Lower lobe of right lung (tissue), 2 donors: ENCODE measurements at regions not wholly inside any gene's neighbourhood (a gene's known extent, or its start where the extent isn't known, plus 50 kb on each side); places are given as distances from the start of the nearest gene placed in this dataset.

ENCODE experiments used
- ATAC-seq, 2 donors: fragments of 200-7000 bp; cut with Tn5 transposase; one replicate each; pipeline ENCODE4 v1.9.1; 2020 to 2022; ENCODE audit warnings: mild to moderate bottlenecking in 2 of 2, moderate library complexity in 2 of 2
- DNase-seq: peaks from one replicate; pipeline ENCODE4 v3.0.0-alpha.2; 2020
- H3K27ac ChIP-seq: fragments of 200-600 bp; one replicate; pipeline ENCODE4 v1.8.0; 2022
- H3K27me3 ChIP-seq: fragments of 200-600 bp; one replicate; pipeline ENCODE4 v1.8.0; 2022; ENCODE audit warnings: low read depth
- H3K36me3 ChIP-seq: fragments of 200-600 bp; one replicate; pipeline ENCODE4 v1.8.0; 2022; ENCODE audit warnings: mild to moderate bottlenecking
- H3K4me1 ChIP-seq: fragments of 200-600 bp; one replicate; pipeline ENCODE4 v1.8.0; 2022
- H3K4me3 ChIP-seq: fragments of 200-600 bp; one replicate; pipeline ENCODE4 v1.8.0; 2022; ENCODE audit warnings: mild to moderate bottlenecking
- H3K9me3 ChIP-seq: fragments of 200-600 bp; one replicate; pipeline ENCODE4 v1.8.0; 2022
- intact Hi-C: fragments of 100-400 bp; cut with DNase I; formaldehyde crosslinking; loops from one replicate; pipeline ENCODE4 v1.11.0; 2022
- TF ChIP-seq, protein P1 (sequence below): fragments of 200-600 bp; IDR thresholded peaks from one replicate; pipeline ENCODE4 v1.8.0; 2022; ENCODE audit warnings: antibody characterized with exemption, mild to moderate bottlenecking
- donor health status: DM: no; HTN: yes; CAD: no; lungs with severe emphysema.

- no peak overlapping the region for H3K27ac ChIP-seq
- ATAC-seq (peak in 1 of 2 donors; percentile 21), DNase-seq (no peak)
- intact Hi-C loops, result no loop called here
- no peak overlapping the region for H3K4me3 ChIP-seq
- no peaks in the 10 kb centered on the region for H3K4me1 ChIP-seq
- no peaks in the 10 kb centered on the region for H3K27me3 ChIP-seq
- TF ChIP-seq, protein P1, sequence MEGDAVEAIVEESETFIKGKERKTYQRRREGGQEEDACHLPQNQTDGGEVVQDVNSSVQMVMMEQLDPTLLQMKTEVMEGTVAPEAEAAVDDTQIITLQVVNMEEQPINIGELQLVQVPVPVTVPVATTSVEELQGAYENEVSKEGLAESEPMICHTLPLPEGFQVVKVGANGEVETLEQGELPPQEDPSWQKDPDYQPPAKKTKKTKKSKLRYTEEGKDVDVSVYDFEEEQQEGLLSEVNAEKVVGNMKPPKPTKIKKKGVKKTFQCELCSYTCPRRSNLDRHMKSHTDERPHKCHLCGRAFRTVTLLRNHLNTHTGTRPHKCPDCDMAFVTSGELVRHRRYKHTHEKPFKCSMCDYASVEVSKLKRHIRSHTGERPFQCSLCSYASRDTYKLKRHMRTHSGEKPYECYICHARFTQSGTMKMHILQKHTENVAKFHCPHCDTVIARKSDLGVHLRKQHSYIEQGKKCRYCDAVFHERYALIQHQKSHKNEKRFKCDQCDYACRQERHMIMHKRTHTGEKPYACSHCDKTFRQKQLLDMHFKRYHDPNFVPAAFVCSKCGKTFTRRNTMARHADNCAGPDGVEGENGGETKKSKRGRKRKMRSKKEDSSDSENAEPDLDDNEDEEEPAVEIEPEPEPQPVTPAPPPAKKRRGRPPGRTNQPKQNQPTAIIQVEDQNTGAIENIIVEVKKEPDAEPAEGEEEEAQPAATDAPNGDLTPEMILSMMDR, result no peak
- no peaks in the 10 kb centered on the region for H3K36me3 ChIP-seq
- no peaks in the 10 kb centered on the region for H3K9me3 ChIP-seq
Measured at GRCh38 chr7:91656541-91657482, 223.7 kb downstream of the MTERF1 start.

- Histone ChIP-seq H3K4me3 (no peak overlapping the region), H3K27ac (no peak overlapping the region), H3K4me1 (no peaks in the 10 kb centered on the region), H3K36me3 (no peaks in the 10 kb centered on the region), H3K9me3 (no peaks in the 10 kb centered on the region), H3K27me3 (no peaks in the 10 kb centered on the region)
- TF ChIP-seq, protein P1, result no peak
- DNase-seq (no peak), ATAC-seq (no peak)
- intact Hi-C loops, result no loop called here
Measured at GRCh38 chr7:91657483-91658071, 222.9 kb downstream of the MTERF1 start.

GRCh38 chr7:91659096-91659495, 221.4 kb downstream of the MTERF1 start:
- TF ChIP-seq, protein P1, result no peak

DNA sequence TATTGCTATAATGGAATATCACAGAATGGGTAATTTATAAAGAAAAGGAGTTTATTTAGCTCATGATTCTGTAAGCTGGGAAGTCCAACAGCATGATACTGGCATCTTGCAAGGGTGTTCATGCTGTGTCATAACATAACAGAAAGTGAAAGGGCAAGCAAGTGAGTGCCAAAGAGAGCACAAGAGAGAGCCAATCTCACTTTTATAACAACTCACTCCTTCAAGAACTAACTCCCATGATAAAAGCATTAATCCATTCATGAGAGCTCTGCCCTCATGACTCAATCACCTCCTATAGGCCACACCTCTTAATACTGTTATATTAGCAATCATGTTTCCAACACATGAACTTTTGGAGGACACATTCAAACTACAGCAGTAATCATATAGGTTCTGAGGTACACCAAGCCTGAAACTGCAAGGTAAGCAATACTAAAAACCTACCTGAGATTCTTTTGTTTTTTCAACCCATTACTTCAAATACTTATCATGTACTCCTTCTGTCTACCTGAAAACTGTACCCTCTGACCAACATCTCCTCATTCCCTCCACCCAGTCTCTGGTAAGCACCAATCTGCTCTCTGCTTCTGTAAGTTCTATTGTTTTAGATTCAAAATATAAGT, 219.7 kb downstream of the MTERF1 start:
- DNase-seq (no peak), ATAC-seq (no peak)
- intact Hi-C loops, result no loop called here
- H3K9me3 ChIP-seq, result no peaks in the 10 kb centered on the region
- no peaks in the 10 kb centered on the region for H3K27me3 ChIP-seq
- no peak overlapping the region for H3K27ac ChIP-seq
- no peaks in the 10 kb centered on the region for H3K4me1 ChIP-seq
- no peaks in the 10 kb centered on the region for H3K36me3 ChIP-seq
- H3K4me3 ChIP-seq, result no peak overlapping the region
- TF ChIP-seq, protein P1, result no peak

More at GRCh38 chr7:91659096-91659495, 221.4 kb downstream of the MTERF1 start:
- H3K4me3 ChIP-seq, result no peak overlapping the region
- H3K27ac ChIP-seq, result no peak overlapping the region
- H3K9me3 ChIP-seq, result no peaks in the 10 kb centered on the region
- no peak for DNase-seq
- H3K36me3 ChIP-seq, result no peaks in the 10 kb centered on the region
- intact Hi-C loops, result no loop called here
- no peaks in the 10 kb centered on the region for H3K4me1 ChIP-seq
- H3K27me3 ChIP-seq, result no peaks in the 10 kb centered on the region
- ATAC-seq, result no peak

DNA sequence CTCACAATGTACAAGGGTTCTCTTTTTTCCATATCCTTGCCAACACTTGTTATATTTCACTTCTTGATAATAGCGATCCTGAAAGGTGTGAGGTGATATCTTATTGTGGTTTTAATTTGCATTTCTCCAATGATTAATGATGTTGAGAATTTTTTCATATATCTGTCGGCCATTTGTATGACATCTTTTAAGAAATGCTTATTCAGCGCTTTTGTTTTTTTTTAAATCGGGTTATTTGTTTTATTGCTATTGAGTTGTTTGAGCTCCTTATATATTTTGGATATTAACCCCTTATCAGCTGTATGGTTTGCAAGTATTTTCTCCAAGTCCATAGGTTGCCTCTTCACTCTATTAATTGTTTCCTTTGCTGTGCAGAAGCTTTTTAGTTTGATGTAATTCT, 218.8 kb downstream of the MTERF1 start:
- Histone ChIP-seq H3K36me3 (no peaks in the 10 kb centered on the region), H3K4me3 (no peak overlapping the region), H3K4me1 (no peaks in the 10 kb centered on the region), H3K27me3 (no peaks in the 10 kb centered on the region), H3K27ac (no peak overlapping the region), H3K9me3 (no peaks in the 10 kb centered on the region)
- TF ChIP-seq, protein P1, result no peak
- DNase-seq (no peak), ATAC-seq (no peak)
- intact Hi-C loops, result no loop called here
